Stimulated activated CD4-positive, alpha-beta T cell treated with anti-CD3 and anti-CD28 coated beads, Interleukin-12 subunit alpha, Interleukin-12 subunit beta, amount 100 ng/mL, for 48 hours (primary cell): ENCODE measurements at regions not wholly inside any gene's neighbourhood (a gene's known extent, or its start where the extent isn't known, plus 50 kb on each side); places are given as distances from the start of the nearest gene placed in this dataset.
"Not testable (repeated sequence)": the region's sequence is repeated elsewhere in the genome, so short reads cannot be mapped to it uniquely, and the experiment has no call there.

ENCODE experiments used
- DNase-seq, 3 donors: peaks; one replicate each; pipeline ENCODE4 v3.0.0-alpha.2; 2020; ENCODE audit warnings: low read depth in 2 of 3, low spot score in 1 of 3

DNA sequence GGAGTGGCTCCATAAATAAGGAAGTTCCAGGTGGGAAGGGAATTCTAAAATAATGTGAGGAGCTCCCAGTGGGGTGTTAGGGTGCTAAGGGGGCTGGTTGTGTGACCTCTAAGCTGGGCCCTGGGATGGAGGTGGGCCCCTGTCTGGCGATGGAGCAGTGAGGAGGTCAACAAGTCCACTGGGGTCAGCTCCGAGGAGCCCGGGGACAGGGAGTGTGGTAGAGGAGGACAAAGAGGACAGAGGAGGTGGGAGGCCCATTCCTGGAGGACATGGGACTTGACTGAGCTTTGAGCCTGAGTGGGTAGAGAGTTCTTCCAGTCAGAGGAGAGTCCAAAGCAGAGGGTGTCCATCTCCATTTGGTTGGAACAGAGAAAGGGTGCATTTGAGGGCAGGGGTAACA is 390.2 kb downstream of the TSHZ3 start:
- DNase-seq, result no peak

DNA sequence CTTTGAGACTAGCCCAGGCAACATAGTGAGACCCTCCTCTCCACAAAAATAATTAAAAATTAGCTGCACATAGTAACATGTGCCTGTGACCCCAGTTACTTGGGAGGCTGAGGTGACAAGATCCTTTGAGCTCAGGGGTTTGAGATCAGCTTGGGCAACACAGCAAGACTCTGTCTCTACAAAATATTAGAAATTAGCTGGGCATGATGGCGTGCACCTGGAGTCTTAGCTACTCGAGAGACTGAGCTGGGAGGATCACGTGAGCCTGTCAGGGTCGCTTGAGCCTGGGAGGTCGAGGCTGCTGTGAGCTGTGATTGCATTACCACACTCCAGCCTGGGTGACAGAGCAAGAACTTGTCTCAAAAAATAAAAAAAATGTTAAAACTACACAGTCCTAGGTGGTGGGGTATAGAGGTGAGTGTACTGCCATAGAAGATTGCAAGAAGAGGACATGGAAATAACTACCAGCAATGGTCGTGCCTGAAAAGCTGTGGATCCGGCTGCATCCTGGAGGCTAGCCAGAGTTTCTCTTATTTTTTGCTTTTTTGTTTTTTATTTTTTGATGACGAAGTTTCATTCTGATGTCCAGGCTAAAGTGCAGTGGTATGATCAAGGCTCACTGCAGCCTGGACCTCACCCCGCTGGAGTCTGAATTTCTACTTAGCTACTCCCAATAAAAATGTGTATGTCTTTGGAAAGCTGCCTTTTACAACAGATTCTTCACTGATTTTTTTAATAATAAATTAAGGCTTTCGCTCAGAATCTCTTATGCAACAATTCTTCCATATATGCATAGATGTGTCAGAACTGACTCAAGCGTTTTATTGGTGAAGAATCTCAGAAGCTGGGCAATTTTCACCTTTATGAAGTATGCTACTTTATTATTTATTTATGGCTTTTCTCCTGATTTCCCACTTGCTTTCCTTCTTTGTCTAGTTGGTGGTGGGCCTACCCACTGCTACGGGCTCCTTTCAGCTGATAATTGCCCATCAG is 393.8 kb downstream of the TSHZ3 start:
- DNase-seq, result no peak

DNA sequence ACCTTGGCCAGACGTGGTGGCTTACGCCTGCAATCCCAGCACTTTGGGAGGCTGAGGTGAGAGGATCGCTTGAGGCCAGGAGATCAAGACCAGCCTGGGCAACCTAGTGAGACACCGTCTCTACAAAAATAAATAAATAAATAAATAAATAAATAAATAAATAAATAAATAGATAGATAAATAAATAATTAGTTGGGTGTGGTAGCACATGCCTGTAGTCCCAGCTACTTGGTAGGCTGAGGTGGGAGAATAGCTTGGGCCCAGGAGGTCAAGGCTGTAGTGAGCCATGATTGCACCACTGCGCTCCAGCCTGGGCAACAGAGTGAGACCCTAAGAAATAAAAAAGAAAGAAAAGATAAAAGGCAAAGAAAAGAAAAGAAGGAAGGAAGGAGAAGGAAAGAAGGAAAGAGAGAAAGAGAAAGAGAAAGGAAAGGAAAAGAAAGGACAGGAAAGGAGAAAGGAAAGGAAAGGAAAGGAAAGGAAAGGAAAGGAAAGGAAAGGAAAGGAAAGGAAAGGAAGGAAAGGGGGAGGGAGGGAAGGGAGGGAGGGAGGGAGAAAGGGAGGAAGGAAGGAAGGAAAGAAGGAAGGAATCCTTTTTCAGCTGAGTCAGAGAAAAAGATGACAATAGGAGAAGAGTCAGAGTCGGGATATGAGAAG is 404.8 kb downstream of the TSHZ3 start:
- not testable (repeated sequence) for DNase-seq

DNA sequence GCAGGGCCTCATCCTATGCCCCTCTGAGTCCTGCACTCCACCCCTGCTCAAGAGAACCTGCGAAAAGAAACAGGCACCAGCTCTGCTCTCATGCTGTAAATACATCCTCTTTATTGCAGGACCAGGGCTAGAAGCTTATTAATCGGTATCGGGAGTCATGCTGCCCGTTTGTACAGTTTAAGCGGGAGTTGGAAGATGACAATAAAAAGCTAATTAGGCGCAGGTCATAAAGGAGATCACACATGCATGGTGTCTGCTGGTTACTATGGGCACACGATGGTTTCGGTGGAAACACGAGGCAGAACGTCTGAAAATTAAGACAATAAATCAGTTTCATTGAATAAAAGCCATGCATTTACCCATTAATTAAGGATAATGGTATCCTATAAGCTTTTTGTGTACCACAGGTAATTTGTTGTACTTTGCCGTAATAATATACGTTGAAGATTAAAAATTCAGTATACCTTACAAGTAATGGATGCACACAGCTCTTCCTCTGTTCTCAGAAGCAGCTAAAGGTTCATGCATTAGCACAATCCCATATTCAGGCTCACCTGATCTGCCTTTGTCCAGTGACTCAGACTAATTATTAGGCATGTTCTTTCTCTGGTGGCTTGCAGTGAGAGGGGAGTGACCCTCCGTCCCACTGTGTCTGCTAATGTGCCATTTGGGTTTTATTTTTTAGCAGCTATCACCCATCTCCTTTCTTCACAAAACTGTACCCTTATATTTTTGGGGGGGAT is 406.0 kb downstream of the TSHZ3 start:
- no peak for DNase-seq

DNA sequence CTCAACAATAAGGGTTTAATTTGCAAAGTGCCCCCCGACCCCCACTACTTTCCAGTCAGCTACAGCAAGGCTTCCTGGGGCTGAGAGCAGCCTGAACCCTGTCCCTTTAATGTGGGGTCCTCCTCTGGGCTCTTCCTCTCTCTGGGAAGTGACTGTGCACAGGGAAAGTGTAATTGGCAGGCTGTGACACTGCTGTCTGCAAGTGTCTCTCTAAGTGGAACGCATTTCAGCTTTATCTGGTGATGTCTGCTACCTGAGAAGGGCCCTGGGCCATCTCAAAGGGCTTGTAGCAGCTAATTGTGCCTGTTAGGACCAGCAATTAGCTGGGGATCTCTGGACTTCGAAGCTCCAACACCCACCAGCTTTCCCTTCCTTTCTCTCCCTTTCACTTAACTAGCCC is 406.6 kb downstream of the TSHZ3 start:
- DNase-seq, result no peak

DNA sequence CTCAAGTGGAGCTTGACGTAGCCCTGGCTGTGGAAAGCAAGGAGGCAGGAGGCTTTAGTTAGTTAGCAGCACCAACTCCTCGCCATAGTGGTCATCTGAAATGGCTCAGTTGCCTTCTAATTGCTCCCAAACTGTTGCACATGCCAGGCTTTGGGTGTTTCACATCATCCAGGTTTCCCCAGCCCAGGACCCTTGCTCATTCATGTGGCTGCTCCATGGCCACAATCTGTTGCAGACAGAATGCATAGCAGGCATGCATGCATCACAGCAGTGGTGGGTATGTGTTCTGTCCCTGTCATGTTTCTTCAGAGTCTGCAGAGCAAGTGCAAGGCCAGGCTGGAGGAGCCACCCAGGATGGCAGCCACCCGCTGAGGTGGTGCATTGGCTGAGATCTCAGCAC is 407.6 kb downstream of the TSHZ3 start:
- no peak for DNase-seq

DNA sequence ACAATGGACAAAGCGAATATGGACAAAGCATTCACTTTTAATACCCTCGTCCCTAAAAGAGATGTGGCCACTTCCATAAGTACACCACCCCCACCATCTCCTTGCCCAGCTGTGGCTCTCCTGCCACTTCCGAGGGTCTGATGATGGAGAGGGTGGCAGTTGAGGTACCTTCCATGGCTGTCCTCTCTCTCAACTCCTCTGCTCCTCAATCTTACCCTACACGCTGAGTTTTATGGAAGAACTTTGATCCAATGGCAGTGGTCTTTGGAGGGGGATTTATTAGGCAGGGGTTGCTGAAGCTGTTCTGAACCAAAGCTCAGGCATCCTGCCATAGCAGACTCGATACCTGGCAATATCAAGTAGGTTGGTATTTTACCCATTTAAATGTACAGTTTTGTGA is 413.0 kb downstream of the TSHZ3 start:
- DNase-seq, result no peak

DNA sequence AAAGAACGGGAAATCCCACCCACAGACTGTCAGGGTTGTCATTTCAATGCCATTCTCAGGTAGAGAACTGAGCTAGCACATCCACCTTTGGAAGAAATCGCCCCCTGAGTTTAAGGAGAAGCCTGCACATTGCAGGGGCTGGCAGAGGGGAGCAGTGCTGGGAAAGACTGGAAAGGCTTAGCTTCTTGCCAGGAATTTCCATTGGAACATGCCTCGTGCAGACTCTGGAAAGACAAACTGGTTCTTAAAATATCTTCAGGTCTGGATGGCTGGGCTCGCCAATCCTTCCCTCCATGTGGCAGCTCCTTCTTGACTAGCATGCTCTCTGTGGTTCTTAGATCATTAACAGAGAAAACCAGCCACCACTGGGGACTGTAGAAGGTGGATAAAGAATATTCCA is 414.1 kb downstream of the TSHZ3 start:
- no peak for DNase-seq

DNA sequence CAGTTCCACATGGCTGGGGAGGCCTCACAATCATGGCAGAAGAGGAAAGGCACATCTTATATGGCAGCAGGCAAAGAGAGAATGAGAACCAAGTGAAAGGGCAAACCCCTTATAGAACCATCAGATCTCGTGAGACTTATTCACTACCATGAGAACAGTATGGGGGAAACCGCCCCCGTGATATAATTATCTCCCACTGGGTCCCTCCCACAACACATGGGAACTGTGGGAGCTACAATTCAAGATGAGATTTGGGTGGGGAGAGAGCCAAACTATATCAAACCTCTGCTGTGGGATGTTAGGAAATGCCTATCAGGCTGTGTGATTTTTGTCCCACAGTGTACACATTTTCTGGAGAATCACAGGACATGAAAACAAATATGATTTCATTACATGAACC is 415.8 kb downstream of the TSHZ3 start:
- DNase-seq, result not testable (repeated sequence)

DNA sequence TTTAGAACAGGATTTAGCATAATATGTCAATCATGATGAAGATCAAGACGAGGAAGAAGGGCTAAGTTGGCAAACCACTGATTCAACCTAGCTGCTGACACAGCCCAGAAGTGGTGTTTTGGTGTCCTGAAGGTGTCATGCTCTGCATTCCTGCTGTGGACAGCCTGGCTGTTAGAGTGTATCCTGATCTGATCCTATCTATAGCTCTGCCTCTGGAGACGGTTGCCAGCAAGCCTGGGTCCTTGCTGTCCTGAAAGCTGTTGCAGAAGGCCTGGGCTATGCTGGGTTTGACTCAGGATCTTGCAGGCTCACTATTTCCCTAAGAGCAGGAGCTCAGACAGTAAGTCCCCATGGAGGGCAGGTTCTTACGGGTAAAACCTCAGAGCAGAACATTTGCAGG is 416.4 kb downstream of the TSHZ3 start:
- no peak for DNase-seq

DNA sequence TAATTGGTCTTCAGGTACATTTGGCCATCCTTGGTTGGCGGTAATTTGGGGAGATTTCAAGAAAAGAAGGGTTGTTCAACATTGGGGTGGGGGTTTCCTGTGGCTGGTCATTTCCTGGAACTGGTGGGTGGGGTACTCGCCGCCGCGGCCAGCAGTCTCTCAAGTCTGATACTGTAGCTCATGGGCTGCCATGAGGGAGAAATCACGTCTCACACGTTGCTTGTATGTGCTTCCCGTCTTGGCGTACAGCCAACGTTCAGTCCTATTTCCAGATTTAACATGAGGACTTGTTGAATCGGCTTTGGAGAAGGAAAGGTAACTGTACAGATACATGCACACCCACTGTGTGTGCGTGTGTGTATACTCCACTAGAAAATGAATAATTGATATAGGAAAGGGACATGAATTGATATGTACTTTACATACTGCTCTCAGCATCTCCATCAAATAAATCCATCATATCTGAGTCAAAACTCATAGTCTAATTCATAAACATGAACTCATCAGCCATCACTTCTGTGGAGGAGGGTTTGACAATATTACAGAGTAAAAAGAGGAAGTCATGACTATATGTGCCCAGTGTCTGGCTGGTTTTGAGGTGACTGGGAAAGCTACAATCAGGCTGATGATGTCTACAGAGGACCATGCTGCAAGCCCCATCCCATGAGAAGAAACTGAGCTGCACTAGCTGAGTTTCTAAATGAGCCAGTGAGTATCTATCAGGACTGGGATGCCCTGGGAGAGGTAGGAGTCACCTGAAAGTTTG is 418.1 kb downstream of the TSHZ3 start:
- DNase-seq, result no peak

DNA sequence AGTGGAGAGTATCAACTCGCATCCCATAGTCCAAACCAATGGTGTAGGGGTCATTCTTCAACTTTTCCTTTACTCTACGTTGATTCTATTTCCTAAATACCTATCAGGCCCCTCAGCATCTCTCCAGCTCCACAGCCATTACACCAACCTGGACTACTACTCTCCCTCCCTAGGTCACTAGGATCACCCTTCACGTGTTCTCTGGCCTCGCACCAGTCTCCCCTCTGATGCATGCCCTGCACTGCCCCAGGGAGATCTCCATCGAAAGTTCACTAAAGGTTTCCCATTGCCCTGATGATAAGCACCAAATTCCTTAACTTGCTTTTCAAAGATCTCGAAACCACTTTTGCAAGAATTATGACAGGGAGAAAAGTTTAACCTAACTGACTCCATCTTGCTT is 421.5 kb downstream of the TSHZ3 start:
- no peak for DNase-seq

DNA sequence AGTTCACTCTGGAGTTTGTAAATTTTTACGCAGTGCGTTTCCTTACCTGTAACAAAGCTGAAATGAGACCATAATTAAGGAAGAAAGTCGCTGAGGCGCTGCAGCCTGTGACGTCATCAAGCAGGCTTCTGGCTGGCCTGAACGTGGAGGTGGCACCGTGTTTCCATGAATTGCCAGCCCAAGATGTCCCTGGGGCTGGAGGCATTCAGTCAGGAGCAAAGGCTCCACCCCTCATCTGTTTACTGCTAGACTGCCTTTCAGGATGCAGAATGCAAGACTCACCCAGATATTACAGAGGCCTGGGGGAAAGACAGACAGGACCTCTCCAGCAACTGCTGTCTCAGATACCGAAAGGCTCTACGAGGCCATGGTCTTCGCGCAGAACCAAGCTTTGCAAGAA is 424.6 kb downstream of the TSHZ3 start:
- no peak for DNase-seq

DNA sequence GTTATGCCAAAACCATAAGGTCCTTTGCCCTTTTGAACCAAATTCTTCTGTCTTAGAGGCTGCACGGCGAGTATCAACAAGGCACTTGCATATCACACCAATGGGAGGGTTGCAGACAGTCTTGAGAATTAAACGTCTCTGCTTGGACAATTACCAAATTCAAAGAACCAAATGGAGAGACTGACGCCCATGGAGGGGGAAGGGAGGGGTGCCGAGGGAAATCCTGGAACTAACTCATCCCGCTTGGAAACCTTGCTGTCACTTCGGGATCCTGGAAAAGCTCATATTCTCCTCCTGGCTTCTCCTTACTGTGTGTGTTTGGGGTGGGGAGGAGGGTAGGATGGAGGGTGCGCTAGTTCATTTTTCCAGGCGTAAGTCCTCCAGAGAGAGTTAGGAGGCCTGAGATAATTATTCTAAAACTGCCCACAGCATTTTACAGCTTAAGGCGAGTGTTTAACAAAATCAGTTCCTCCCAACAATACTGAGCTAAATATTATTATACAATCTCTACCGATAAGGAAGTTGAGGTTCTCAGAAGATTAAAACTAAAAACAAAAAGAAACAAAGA is 425.1 kb downstream of the TSHZ3 start:
- DNase-seq, result no peak

DNA sequence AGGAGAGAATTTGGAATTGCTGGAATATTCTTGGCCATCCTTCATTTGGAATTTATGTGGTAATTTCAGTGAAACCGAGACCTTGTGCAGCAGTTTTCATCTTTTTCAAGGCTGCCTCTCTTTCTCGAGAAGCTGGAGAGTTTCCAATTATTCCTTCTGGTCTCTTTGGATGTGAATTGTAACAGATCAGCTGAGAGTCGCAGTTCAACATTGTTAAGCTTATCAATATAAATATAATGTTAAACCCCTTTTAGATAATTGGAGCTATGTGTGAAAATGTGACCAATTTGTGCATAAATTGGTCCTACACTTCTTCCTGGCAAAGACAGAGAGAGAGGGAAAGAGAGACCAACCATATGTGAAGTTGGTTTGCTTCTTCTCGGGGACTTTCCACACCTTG is 425.6 kb downstream of the TSHZ3 start:
- no peak for DNase-seq

DNA sequence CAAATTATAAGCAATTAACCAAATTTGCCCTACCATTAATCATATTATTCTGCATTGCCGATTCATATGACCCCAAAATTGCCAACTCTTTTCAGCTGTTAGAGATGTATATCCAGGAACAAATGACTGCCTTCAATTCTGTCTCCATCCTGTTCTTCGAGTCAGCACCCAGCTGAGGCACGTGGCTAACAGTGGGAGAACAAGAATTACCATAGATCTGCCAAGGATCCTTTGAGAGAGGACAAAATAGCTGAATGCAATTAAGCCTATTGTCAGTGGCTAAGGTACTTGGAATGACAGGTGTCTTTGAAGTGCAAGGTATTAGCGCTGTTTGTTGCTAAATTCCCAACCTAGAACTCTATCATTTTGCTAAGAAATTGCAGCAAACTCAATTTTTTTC is 426.1 kb downstream of the TSHZ3 start:
- no peak for DNase-seq

DNA sequence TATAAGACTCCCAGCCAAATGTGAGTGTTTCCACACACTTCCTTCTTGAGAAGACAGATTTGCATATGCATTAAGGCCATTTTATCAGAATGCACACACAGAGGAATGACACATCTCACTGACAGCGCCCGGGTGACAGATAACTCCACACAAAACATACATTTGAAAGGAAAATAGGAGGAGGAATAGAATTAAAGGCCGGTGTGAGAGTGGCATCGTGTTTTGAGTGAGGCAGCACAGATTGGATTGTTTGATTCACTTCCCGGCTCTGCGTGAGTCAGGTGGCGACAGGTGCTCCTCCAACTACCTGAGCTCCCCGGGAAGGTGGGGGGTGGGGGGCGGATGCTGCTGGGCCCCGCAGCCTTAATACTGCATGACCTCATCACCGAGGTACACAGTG is 429.0 kb downstream of the TSHZ3 start:
- DNase-seq, result no peak

DNA sequence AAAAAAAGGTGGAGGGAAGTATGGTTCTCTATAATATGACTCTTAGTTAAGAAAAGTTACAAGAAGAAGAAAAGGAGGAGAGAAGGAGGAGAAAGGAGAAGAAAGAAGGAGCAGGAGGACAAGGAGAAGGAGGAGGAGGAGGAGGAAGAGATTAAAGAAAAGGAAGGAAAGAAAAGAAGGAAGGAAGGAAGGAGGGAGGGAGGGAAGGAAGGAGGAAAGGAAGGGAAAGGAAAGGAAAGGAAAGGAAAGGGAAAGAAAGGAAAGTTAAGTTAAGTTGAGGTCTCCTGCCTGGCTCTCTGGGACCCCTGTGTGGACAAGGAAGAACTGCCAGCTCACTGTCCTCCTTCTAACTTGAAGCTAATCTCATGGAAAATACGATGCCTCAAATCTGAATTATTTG is 429.5 kb downstream of the TSHZ3 start:
- DNase-seq, result no peak

DNA sequence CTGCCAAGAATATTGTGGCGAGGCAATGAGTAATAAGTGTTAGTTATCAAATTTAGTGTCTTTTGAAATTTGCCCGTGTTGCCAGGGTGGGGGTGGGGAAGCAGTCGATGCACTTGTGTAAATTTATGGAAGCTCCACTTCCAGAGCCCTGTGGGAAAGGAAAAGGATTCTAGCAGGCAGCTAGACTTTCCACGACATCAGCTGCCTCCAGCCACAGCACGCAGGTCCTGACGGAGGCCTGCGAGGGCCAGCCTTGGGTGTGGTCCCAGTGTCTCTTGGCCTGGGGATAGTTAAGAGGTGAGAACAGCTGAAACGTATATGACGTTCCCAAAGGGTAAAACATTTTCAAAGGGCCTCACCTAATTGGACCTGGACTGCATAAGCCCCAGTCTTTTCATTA is 433.0 kb downstream of the TSHZ3 start:
- DNase-seq, result no peak

DNA sequence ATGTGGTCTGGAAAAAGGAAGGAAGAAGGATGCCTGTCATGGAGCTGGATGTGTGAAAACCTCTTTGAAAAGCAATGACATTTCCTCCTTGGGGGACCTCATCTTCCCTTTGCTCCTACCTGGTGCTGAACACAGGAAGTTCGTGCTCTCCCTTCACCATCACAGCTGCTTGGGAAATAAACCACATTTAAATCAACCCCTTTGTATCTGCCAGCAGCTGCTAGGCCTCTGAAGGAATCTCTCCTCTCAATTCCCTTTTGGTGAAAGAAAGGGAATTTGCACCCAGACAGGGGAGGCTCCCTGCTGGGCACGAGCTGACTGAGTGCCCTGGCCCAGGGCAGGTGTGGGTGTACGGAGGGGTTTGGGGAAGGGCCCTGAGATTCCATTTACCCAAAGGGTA is 437.7 kb downstream of the TSHZ3 start:
- no peak for DNase-seq
